HT1080 (cell line): ENCODE measurements at regions not wholly inside any gene's neighbourhood (a gene's known extent, or its start where the extent isn't known, plus 50 kb on each side); places are given as distances from the start of the nearest gene placed in this dataset.
A peak's percentile ranks its signal among the peaks of the same experiment; 100 is the strongest.
"Not testable (repeated sequence)": the region's sequence is repeated elsewhere in the genome, so short reads cannot be mapped to it uniquely, and the experiment has no call there.

Experiments
- DNase-seq: peaks from one replicate; pipeline ENCODE4 v3.0.0-alpha.2; 2015; ENCODE audit warnings: low read depth

- DNase-seq: no peak
Measured at GRCh38 chr12:25424211-25424731, 128.8 kb downstream of the LMNTD1 start.

GRCh38 chr12:25423355-25424050 lies 129.6 kb downstream of the LMNTD1 start:
- DNase-seq: no peak

GRCh38 chr12:25422241-25422640 lies 130.8 kb downstream of the LMNTD1 start:
- no peak for DNase-seq

DNA sequence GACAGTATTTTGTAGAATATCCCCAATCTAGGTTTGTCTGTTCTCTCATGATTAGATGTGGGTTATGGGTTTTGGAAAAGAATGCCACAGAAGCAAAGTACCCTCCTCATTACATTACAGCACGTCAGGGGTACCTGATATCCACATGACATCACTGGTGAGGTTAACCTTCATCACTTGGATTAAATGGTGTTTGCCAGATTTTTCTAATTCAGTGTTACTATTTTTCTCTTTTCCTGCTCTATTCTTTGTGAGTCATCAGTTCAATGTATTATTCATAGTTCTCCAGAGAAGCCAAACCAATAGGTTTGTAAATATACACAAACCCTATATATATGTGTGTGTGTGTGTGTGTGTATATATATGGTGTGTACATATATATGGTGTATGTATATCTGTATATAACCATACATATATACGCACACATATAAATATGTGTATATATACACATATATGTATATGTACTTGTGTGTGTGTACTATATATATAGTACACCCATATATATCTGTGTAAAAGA lies 131.4 kb downstream of the LMNTD1 start:
- no peak for DNase-seq

DNA sequence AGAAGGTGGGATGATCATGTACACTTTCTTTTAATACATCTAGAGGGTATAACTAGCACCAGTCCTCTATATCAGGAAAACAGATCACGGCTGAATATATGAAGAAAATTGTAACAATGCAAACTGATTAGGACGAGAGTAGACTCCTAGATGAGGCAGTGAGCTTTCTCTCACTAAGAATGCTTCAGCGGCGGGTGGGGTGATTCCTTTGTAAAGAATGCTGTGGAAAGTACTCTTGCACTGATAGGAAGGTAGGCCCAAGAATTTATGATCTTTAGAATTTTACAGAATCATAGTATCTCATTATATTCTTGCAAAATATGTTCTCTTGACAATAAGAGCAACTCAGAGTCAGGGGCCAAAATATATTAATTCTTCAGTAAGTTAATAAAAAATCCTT lies 133.0 kb downstream of the LMNTD1 start:
- no peak for DNase-seq

- DNase-seq: no peak
Measured at GRCh38 chr12:25419595-25419994, 133.5 kb downstream of the LMNTD1 start.

DNA sequence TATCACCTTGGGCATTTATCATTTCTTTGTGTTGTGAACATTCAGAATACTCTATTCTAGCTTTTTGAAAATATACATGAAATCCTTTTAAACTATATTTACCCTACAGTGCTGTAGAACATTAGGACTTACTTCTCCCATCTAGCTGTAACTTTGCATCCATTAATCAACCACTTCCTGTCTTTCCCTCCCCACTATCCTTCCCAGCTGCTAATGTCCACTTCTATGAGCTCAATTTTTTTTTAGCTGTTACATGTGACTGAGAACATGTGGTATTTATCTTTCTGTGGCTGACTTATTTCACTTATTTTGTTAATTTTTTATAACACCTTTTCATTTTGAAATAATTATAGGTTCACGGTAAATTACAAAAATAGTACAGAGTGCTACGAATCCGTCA lies 136.0 kb downstream of the LMNTD1 start:
- no peak for DNase-seq

DNA sequence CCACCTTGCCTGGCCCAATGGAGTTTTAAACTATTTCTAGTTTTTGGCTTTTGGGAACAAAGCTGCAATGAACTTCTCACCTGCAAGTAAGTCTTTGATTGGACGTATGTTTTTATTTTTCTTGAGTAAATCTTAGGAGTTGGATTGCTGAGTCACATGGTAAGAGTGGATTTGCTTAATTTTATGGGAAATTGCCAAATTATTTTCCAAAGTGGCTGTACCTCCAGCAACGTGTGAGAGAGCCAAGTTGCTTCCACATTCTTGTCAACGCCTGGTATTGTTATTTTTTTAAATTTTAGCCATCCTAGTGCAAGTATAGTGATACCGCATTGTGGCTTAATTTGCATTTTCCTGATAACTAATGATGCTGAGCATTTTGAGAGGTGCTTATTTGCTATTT lies 136.6 kb downstream of the LMNTD1 start:
- DNase-seq: no peak

DNA sequence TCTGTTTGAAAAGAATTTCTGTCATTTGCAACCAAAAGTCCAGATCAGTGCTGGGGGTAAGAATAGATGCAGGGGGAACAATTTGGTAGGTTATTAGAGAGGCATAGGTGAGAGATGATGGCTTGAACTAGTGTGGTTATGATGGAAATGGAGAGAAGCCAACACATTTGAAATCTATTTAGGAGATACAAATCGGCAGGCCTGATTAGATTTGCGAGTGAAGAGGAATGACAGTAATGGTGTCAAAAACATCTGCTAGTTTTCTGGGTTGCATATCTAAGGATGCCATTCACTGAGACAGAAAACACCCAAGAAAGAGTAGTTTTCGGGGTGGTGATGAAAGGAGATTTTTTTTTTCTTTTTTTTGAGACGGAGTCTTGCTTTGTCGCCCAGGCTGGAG lies 138.1 kb downstream of the LMNTD1 start:
- DNase-seq: no peak

- DNase-seq: no peak
Measured at GRCh38 chr12:25412735-25413134, 140.3 kb downstream of the LMNTD1 start.

DNA sequence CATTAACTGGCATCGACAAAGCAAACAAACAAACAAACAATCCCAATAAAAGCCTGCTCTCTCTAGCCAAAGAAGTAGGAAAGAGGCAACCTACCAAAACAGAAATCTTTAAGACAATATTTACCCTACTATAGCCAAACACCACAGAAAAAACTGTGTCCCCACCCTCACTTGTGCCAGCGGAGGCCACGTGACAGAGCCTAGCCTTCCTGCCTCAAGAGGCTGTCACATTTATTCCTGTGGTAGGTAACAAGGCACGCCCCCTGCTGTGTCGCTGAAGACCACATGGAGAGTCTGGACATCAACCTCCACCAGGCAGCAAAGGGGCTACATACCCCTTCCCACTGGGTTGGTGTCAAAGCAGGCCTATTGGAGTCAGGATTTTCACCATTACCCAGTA lies 148.1 kb downstream of the LMNTD1 start:
- DNase-seq: no peak

DNA sequence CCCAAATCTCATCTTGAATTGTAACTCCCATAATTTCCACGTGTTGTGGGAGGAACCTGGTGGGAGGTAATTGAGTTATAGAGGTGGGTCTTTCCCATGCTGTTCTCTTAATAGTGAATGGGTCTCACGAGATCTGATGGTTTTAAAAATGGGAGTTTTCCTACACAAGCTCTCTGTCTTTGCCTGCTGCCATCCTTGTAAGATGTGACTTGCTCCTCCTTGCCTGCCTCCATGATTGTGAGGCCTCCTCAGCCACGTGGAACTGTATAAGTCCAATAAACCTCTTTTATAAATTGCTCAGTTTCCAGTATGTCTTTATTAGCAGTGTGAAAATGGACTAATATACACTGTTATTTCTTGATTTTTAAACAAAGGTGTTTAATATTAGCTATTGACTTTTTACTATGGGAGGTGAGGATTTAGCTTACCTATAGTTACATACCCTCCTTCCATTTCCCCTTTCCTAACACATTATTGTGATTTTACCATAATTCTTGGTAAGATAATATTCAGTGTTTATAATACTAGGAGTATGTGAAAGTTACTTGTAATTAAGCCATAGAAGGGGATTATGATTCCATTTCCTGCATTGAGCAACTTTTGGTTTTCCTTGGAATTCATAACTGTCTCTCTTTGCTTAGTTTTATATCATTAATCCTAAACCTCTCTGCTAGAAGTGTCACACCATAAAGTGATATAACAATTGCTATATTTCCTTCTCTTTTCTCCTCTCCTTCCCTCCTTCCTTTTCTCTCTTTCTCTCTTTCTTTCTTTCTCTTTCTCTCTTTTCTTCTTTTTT lies 151.0 kb upstream of the KRAS start:
- no peak for DNase-seq

GRCh38 chr12:25397001-25397400 lies 146.3 kb upstream of the KRAS start:
- no peak for DNase-seq

GRCh38 chr12:25395227-25395626 lies 144.5 kb upstream of the KRAS start:
- DNase-seq: no peak

DNA sequence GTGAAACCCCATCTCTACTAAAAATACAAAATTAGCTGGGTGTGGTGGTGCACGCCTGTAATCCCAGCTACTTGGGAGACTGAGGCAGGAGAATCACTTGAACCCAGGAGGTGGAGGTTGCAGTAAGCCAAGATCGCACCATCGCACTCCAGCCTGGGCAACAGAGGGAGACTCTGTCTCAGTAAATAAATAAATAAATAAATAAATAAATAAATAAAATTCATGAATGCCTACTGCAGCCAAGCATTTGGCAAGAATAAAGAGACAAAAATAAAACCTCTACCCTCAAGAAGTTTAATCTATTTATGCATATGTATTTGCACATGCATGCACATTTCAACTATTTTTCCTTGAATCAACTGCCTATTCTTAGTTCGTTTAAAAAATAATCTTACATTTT lies 144.0 kb upstream of the KRAS start:
- DNase-seq: not testable (repeated sequence)

DNA sequence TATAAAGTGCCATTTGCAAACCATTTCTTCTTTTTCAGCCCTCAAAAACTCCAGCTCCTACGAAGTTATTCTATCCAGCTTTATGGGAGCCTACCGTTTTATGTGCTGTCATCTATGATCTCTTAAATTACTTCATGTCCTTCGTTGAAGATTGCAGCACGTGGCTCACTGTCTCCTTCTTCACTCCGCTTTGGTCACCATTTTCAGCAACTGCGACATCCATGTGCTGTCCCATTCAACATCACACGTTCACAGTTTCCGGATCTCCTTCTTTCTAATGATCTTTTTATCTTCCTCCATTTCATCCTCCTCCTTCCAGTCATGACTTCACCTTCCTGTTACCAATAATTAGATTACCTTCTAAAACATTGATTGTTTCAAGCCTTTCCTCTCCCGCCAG lies 143.3 kb upstream of the KRAS start:
- DNase-seq: no peak

DNA sequence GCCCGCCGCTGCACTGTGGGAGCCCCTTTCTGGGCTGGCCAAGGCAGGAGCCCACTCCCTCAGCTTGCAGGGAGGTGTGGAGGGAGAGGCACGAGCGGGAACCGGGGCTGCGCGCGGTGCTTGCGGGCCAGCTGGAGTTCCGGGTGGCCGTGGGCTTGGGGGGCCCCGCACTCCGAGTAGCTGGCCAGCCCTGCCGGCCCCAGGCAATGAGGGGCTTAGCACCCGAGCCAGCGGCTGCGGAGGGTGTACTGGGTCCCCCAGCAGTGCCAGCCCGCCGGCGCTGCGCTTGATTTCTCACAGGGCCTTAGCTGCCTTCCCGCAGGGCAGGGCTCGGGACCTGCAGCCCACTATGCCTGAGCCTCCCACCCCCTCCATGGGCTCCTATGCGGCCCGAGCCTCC lies 140.6 kb upstream of the KRAS start:
- DNase-seq: not testable (repeated sequence)

DNA sequence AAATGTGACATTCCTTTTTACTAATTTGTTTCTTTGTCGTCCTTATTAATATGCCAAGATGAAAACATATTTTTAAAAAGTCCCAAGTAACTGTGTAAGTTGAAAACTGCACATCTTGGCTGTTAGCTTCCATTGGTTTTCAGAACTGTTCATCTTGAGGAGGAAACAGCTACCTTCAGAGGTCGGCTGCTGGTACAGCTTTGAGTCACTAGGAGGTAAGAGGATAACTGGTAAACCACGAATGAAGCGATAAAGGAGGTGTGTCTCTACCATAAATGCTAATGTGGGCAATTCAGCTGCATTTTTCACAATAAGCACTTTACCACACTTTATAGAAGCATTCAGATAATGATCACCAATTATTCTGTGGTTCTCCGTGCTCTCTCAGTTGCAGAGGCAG lies 137.5 kb upstream of the KRAS start:
- peak; percentile 10 for DNase-seq

- no peak for DNase-seq
Measured at GRCh38 chr12:25387732-25388050, 137.0 kb upstream of the KRAS start.

DNA sequence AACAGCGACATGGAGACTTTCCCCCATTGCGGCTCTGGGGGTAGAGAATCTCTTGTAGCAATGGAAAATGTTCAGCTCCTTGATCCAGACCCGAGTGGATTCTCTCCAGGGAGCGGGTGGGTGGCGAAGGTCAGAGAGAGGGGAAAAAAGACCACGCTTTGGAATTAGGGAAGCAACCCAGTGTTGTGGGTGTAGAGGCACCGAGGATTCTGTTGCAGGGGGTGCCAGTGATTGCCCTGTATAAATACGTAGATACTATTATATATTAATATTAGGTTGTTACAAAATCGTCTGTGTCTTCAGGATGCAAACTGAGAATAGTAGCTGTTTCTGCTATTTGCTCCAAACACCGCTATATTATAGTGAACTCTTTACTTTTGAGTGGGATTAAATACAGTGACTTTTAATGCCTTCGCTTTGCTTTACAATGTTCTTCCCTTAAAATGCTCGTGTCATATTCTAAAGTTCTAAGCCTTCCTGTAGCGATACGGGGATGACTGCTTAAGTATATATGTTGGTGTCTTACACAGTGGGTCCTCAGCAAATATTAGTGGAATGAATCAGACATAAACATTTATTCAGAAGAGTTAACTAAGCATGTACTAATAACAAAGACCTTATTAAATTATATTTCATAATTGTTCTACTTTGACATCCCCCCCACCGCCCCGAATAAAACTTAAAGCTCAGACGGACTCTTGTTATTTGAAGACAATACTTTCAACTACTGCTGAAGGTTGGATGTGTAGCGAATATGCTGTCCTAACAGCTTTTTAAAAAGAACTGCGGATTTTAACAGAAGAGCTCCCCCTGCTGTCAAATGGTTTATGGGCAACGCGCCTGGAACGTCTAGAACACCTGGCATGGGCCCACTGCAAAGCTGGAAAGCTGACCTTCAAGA lies 136.4 kb upstream of the KRAS start:
- peak; percentile 82 for DNase-seq

DNA sequence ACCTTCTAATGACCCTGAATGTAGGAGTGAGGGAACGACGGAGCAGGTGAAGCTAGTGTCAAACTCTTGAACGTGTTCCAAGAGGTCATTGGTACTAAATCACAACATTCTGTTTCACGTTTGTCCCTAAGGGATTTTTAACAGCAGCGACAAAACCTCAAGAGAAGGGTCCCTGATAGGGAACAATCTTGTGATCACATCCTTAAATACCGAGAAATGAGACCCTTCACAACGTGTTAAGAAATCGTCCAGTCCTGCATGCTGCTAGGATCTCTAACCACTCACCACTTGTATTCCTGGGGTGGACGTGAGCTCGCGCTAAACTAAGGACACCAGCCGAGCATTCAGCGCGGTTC lies 134.1 kb upstream of the KRAS start:
- no peak for DNase-seq
